ENCODE measurements at regions not wholly inside any gene's neighbourhood (a gene's known extent, or its start where the extent isn't known, plus 50 kb on each side); places are given as distances from the start of the nearest gene placed in this dataset.
A peak's percentile ranks its signal among the peaks of the same experiment; 100 is the strongest.

DNA sequence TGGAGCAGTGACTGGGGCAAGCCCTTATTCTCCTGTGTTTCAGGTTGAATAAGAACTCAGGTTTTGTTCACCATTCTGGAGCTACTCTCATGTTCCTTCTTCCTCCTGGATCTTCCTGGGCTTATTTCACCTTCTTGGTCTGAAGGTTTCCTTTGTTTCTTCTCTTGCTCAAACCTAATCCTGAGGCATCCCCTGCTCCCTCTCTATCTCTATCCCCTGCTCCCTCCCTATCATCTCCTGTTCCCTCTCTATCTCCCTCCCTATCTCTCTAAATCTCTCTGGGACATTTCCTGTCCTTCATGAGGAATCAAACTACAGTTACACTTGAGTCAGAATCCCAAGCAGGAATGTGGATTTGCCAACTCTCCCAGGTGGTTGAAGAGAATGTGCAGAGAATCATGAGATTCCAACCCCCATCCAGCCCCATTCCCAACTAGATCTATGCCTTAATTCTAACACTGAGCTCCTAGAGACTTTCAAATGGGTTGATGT is 134.9 kb upstream of the ZIC3 start:
- Histone ChIP-seq H2AFZ (ENCODE audit: low read length) (no peak overlapping the region), H3K9me3 (ENCODE audit: control insufficient read depth, insufficient read depth, low read depth, low read length) (no peaks in the 10 kb centered on the region), H3K36me3 (ENCODE audit: control insufficient read depth, insufficient read depth, low read length) (no peaks in the 10 kb centered on the region), H3K4me1 (ENCODE audit: control insufficient read depth, extremely low read depth, insufficient read depth, low read length) (no peaks in the 10 kb centered on the region), H4K20me1 (ENCODE audit: control insufficient read depth, extremely low read depth, insufficient read depth, low read length) (no peaks in the 10 kb centered on the region), H3K9ac (ENCODE audit: insufficient read depth, low read length) (no peak overlapping the region), H3K27me3 (ENCODE audit: control insufficient read depth, insufficient read depth, low read length) (no peaks in the 10 kb centered on the region), H3K4me3 (replicated peaks in 1 of 4; ENCODE audit: control extremely low read depth in 1 of 4, insufficient read depth in 1 of 4, low read depth in 3 of 4, low read length in 4 of 4) (no peak overlapping the region), H3K27ac (ENCODE audit: insufficient read depth, low read length) (no peak overlapping the region), H3K79me2 (ENCODE audit: control insufficient read depth, insufficient read depth, low read length) (no peaks in the 10 kb centered on the region), H3K4me2 (ENCODE audit: extremely low read depth, insufficient read depth, low read length) (no peak overlapping the region)
- no peak for DNase-seq (ENCODE audit: low read depth in 2 of 2)
- TF ChIP-seq EZH2 (IDR thresholded peaks at IDR 0.05; ENCODE audit: low read length, missing control alignments), result no peak
- TF ChIP-seq, protein P1, sequence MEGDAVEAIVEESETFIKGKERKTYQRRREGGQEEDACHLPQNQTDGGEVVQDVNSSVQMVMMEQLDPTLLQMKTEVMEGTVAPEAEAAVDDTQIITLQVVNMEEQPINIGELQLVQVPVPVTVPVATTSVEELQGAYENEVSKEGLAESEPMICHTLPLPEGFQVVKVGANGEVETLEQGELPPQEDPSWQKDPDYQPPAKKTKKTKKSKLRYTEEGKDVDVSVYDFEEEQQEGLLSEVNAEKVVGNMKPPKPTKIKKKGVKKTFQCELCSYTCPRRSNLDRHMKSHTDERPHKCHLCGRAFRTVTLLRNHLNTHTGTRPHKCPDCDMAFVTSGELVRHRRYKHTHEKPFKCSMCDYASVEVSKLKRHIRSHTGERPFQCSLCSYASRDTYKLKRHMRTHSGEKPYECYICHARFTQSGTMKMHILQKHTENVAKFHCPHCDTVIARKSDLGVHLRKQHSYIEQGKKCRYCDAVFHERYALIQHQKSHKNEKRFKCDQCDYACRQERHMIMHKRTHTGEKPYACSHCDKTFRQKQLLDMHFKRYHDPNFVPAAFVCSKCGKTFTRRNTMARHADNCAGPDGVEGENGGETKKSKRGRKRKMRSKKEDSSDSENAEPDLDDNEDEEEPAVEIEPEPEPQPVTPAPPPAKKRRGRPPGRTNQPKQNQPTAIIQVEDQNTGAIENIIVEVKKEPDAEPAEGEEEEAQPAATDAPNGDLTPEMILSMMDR (conservative IDR thresholded peaks at IDR 0.05 in 1 of 2, IDR thresholded peaks at IDR 0.05 in 1 of 2; ENCODE audit: low read depth in 1 of 2, low read length in 2 of 2), result no peak

DNA sequence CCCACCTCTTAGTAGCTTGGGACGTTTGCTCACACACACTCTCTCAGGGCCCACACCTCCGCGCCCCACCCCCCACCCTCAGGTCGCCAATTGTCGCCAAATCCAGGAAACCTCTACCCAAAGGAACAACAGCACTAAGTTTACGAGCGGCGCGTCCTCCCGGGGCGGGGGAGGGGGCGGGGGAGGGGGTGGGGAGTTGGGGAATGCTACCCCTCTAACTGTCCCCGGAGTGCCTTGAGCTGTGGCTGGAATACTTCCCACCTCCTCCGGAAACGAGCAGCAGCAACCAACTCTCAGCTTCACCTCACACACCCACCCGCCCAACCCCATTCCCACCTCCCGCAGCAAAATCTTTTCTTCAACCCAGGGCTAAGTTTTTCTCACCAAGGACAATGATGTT is 135.6 kb upstream of the ZIC3 start:
- H3K9me3 ChIP-seq (ENCODE audit: control insufficient read depth, insufficient read depth, low read depth, low read length), result no peaks in the 10 kb centered on the region
- no peaks in the 10 kb centered on the region for H3K79me2 ChIP-seq (ENCODE audit: control insufficient read depth, insufficient read depth, low read length)
- H3K27ac ChIP-seq (ENCODE audit: insufficient read depth, low read length), result no peak overlapping the region
- H3K9ac ChIP-seq (ENCODE audit: insufficient read depth, low read length), result no peak overlapping the region
- DNase-seq (ENCODE audit: low read depth in 2 of 2), result no peak
- no peaks in the 10 kb centered on the region for H3K4me1 ChIP-seq (ENCODE audit: control insufficient read depth, extremely low read depth, insufficient read depth, low read length)
- peaks cover 3% of the 10 kb centered on the region for H3K27me3 ChIP-seq (ENCODE audit: control insufficient read depth, insufficient read depth, low read length)
- no peak for TF ChIP-seq EZH2 (IDR thresholded peaks at IDR 0.05; ENCODE audit: low read length, missing control alignments)
- TF ChIP-seq, protein P1 (conservative IDR thresholded peaks at IDR 0.05 in 1 of 2, IDR thresholded peaks at IDR 0.05 in 1 of 2; ENCODE audit: low read depth in 1 of 2, low read length in 2 of 2), result no peak
- H2AFZ ChIP-seq (ENCODE audit: low read length), result no peak overlapping the region
- H3K4me3 ChIP-seq (replicated peaks in 1 of 4; ENCODE audit: control extremely low read depth in 1 of 4, insufficient read depth in 1 of 4, low read depth in 3 of 4, low read length in 4 of 4), result no peak overlapping the region
- H3K4me2 ChIP-seq (ENCODE audit: extremely low read depth, insufficient read depth, low read length), result no peak overlapping the region
- no peaks in the 10 kb centered on the region for H3K36me3 ChIP-seq (ENCODE audit: control insufficient read depth, insufficient read depth, low read length)
- no peaks in the 10 kb centered on the region for H4K20me1 ChIP-seq (ENCODE audit: control insufficient read depth, extremely low read depth, insufficient read depth, low read length)

DNA sequence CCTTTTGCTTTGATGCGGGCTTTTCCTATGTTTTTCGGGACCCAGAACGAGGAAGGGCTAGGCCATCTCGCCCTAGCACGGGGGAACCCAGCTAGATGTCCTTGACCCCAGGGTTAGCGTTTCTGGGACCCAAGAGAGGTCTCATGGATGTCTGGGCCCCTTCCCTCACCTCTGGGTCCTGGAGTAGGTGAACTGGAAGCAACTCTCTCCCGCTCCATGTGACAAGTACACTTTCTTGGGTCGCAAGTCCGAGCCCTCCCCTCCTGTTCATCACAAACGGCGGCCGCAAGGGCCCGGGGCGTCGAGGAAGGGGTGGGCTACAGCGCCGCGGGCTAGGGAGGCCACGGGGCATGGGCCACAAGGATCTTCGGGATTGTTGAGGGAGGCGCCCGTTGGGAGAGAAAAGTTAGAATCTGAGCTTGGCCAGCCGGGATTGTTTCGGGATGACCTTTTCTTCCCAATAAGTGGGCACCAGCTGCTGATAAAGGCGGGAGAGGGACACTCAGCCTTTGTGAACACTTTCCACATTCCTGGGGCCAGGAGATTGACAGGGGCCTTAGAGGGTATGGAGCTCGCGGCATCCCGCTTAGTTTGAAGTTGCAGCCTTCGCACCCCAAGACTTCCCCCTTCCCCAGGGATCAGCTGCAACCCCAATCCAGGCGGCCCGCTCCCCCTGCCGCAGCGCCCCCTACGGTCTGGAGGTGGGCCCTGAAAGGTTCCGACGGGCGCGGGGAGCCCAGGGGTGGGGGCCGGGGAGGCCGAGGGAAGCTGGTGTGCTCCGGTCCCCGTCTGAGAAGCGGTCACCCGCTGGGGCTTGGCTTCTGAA is 136.9 kb upstream of the ZIC3 start:
- Histone ChIP-seq H3K27ac (ENCODE audit: insufficient read depth, low read length) (no peak overlapping the region), H3K9ac (ENCODE audit: insufficient read depth, low read length) (no peak overlapping the region), H3K79me2 (ENCODE audit: control insufficient read depth, insufficient read depth, low read length) (no peaks in the 10 kb centered on the region), H3K4me3 (replicated peaks in 1 of 4; ENCODE audit: control extremely low read depth in 1 of 4, insufficient read depth in 1 of 4, low read depth in 3 of 4, low read length in 4 of 4) (peak overlapping the region in 1 of 4 experiments; percentile 57), H4K20me1 (ENCODE audit: control insufficient read depth, extremely low read depth, insufficient read depth, low read length) (no peaks in the 10 kb centered on the region), H3K27me3 (ENCODE audit: control insufficient read depth, insufficient read depth, low read length) (peaks cover 3% of the 10 kb centered on the region), H3K9me3 (ENCODE audit: control insufficient read depth, insufficient read depth, low read depth, low read length) (no peaks in the 10 kb centered on the region), H3K36me3 (ENCODE audit: control insufficient read depth, insufficient read depth, low read length) (no peaks in the 10 kb centered on the region), H2AFZ (ENCODE audit: low read length) (no peak overlapping the region), H3K4me1 (ENCODE audit: control insufficient read depth, extremely low read depth, insufficient read depth, low read length) (no peaks in the 10 kb centered on the region), H3K4me2 (ENCODE audit: extremely low read depth, insufficient read depth, low read length) (no peak overlapping the region)
- TF ChIP-seq EZH2 (IDR thresholded peaks at IDR 0.05; ENCODE audit: low read length, missing control alignments), result no peak
- TF ChIP-seq, protein P1 (conservative IDR thresholded peaks at IDR 0.05 in 1 of 2, IDR thresholded peaks at IDR 0.05 in 1 of 2; ENCODE audit: low read depth in 1 of 2, low read length in 2 of 2), result no peak
- no peak for DNase-seq (ENCODE audit: low read depth in 2 of 2)
